HuH-7 (cell line): ENCODE measurements at regions not wholly inside any gene's neighbourhood (a gene's known extent, or its start where the extent isn't known, plus 50 kb on each side); places are given as distances from the start of the nearest gene placed in this dataset.
"Not testable (repeated sequence)": the region's sequence is repeated elsewhere in the genome, so short reads cannot be mapped to it uniquely, and the experiment has no call there.

ENCODE experiments used
- DNase-seq: peaks from one replicate; pipeline ENCODE4 v3.0.0; 2011; ENCODE audit warnings: low spot score

DNA sequence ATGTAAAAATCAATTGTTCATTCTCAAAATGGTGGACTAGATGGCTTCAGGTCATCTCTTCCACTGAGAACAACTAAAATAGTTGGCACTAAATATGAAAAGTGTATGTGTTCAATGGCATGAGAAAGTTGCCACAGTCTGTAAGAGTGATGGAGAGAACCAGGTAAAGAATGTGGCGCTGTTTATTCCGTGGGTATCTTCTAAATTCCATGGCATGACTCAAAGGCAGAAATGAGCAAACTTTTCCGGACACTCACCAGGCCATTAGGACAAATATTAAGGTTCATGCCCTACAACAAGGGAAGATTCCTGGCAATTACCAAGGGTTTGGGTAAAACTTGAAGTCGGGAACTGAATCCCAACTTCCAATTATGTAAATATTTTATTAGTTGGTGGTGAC is 825.4 kb upstream of the CDH6 start:
- no peak for DNase-seq

DNA sequence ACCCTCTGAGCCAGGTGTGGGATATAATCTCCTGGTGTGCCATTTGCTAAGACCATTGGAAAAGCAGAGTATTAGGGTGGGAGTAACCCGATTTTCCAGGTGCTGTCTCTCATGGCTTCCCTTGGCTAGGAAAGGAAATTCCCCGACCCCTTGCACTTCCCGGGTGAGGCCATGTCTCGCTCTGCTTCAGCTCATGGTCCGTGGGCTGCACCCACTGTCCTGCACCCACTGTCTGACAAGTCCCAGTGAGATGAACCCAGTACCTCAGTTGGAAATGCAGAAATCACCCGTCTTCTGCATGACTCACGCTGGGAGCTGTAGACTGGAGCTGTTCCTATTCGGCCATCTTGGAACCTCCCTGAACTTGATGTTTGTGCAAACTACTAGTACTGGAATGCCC is 828.5 kb upstream of the CDH6 start:
- not testable (repeated sequence) for DNase-seq

GRCh38 chr5:30357371-30357770 is 836.1 kb upstream of the CDH6 start:
- no peak for DNase-seq

DNA sequence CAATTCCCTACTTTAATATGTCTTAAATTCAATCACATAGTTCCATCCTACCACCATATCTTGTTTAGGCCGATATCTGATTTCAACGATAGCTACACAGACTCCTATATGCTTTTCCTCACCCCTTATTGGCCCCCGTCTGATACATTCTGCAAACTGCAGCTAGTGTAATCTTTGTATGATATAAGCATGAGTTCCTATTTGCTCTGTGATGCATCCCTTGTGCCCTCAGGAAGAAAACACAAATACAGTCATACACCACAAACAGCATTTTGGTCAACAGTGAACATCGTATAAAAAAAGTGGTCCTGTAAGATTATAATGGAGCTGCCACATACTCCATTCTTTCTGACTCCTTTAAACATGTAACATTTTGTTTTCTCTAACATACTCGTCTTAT is 837.8 kb upstream of the CDH6 start:
- no peak for DNase-seq

- no peak for DNase-seq
These were observed 845.6 kb upstream of the CDH6 start for GRCh38 chr5:30347858-30348257.

DNA sequence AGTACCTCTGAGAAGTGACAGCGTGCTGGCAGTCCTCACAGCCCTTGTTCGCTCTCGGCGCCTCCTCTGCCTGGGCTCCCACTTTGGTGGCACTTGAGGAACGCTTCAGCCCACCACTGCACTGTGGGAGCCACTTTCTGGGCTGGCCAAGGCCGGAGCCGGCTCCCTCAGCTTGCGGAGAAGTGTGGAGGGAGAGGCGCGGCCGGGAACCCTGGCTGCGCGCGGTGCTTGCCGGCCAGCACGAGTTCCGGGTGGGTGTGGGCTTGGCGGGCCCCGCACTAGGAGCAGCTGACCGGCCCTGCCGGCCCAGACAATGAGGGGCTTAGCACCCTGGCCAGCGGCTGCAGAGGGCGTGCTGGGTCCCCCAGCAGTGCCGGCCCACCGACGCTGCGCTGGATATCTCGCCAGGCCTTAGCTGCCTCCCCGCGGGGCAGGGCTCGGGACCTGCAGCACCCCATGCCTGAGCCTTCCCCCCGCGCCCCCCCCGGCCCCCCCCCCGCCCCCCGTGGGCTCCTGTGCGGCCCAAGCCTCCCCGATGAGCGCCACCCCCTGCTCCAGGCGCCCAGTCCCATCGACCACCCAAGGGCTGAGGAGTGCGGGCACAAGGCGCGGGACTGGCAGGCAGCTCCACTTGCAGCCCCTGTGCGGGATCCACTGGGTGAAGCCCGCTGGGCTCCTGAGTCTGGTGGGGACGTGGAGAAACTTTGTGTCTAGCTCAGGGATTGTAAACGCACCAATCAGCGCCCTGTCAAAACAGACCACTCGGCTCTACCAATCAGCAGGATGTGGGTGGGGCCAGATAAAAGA is 847.7 kb upstream of the CDH6 start:
- not testable (repeated sequence) for DNase-seq

- no peak for DNase-seq
These were observed 849.8 kb upstream of the CDH6 start for GRCh38 chr5:30343707-30344106.

- no peak for DNase-seq
These were observed 852.0 kb upstream of the CDH6 start for GRCh38 chr5:30341466-30341865.

GRCh38 chr5:30337084-30337573 is 856.4 kb upstream of the CDH6 start:
- DNase-seq, result no peak

DNA sequence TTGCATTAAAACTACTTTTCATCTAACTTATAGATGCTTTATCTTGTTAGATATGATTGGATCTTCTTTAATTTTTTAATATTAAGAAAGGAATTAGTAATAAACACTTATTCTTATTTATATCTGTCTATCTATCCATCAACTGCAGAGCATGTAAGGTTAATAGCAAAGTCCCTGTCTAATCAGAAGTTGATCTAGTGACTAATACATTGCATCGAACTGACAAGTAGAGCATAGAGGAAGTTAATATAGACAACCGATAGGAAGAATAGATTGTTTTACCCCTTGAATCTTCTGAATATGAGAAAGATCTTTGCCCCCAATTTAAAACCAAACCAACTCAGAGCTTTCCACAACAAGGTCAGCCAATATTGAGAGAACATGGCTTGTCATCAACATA is 862.0 kb upstream of the CDH6 start:
- DNase-seq, result no peak

DNA sequence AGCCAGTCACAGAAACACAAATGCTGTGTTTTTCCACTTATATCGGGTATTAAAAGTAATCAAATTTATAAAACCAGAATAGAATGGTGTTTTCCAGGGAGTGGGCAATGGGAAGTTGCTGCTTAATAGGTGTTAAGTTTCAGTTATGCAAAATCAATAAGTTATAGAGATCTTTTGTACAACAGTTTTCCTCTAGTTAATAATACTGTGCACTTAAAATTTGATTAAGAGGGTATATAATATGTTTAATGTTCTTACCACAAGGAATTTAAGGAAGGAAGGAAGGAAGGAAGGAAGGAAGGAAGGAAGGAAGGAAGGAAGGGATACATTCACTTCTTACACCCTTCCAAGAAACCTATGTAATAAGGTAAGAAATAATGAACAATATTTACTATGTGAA is 867.7 kb upstream of the CDH6 start:
- no peak for DNase-seq

GRCh38 chr5:30324083-30324482 is 869.4 kb upstream of the CDH6 start:
- no peak for DNase-seq

DNA sequence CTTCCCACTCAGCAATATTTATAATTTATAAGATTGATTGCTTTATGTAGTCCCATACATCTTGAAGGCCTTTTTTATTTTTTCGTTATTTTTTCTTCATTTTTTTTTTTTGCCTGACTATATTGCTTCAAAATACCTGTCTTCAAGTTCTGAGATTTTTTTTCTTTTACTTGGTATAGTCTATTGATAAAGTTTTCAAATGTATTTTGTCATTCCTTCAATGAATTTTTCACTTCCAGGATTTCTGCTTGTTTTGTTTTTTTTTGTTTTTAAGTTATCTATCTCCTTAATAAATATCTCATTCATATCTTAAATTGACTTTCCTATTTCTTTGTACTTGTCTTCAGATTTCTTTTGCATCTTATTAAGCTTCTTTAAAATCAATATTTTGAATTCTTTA is 905.6 kb upstream of the CDH6 start:
- DNase-seq, result no peak

GRCh38 chr5:30279237-30279636 is 914.2 kb upstream of the CDH6 start:
- DNase-seq, result no peak

- no peak for DNase-seq
These were observed 926.5 kb upstream of the CDH6 start for GRCh38 chr5:30267026-30267425.

DNA sequence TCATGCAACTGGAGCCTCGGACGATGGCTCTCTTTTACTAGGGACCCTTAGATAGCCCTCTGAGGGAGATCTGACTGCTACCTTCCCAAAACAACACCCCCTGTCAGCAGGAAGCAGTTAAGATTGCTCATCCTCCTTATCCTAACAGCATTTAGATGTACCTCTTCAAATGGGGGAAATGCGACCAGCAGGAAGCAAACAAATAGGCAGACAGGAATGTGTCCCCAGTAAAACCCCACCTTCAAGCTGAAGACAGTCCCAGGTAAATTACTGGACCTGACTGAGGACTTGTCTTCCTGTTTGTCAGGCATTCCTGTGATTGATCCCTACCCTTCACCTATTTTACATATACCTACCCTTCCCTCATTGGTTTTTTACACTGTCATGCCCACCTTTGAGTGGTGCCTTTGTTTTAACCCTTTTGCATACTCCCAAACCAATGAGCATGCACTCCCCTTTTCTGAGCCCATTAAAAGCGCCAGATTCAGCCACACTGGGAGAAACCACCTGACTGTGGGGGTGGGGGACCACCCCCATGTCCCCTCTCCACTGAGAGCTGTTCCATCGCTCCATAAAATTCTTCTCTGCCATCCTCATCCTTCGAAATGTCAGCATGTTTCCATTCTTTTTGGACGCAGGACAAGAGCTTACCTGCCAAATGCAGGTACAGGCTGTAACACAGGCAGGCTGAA is 954.0 kb upstream of the CDH6 start:
- no peak for DNase-seq

GRCh38 chr5:30237189-30237588 is 956.3 kb upstream of the CDH6 start:
- DNase-seq, result no peak

GRCh38 chr5:30209755-30210154 is 983.7 kb upstream of the CDH6 start:
- no peak for DNase-seq

GRCh38 chr5:30197662-30198061 is 995.8 kb upstream of the CDH6 start:
- DNase-seq, result no peak

GRCh38 chr5:30195036-30195435 is 998.5 kb upstream of the CDH6 start:
- no peak for DNase-seq

DNA sequence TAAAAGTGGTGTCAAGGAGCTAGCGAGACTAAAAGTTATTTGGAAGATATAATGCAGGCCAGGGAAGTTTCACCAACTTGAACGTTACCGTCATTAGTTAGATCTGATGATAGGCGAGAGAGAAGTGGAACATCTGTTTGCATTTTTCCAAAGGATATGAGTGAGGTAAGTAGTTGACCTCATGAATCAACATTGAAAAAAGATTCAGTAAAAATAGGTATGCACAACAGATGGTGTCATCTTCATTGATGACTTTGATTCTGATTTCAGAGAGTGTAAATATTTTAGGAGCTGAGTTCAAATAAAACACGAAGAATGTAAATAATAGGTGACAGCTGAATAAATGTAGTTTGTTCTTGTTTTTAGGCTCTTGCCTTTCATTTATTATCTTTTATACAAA is 998.9 kb upstream of the CDH6 start:
- no peak for DNase-seq

GRCh38 chr5:30183795-30184194 is 1009.7 kb upstream of the CDH6 start:
- no peak for DNase-seq

DNA sequence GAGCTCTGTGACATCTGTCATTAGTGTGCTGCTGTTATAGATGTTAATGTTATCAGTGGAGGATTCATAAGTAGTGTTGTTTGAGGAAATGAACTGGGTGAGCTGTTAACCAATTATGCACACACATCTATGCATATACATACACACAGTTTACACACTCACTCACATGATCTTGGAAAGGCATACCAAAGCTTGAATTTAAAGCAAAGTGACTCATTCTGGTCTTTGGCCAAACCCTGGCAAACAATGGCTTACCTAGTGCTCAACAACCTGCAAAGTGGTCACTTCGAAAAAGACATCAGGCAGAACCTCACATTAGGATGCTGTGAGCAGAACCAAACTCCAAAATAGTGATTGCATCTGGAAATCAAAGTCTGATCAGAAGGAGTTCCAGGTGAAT is 1037.3 kb upstream of the CDH6 start:
- DNase-seq, result no peak

DNA sequence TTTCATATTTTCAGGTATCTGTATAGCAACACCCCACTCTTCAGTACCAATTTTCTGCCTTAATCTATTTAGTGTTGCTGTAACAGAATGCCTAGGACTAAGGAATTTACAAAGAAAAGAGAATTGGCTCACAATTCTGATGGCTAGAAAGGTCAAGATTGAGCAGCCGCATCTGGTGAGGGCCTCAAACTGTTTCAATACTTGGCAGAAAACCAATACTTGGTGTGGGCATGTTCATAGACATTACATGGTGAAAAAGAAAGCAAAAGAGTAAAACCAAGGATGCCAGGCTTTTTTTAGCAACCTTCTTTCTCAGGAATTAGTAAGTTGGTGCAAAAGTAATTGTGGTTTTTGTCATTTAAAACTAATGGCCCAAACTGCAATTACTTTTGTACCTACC is 1041.1 kb upstream of the CDH6 start:
- DNase-seq, result no peak
